K562 (cell line): ENCODE measurements at regions not wholly inside any gene's neighbourhood (a gene's known extent, or its start where the extent isn't known, plus 50 kb on each side); places are given as distances from the start of the nearest gene placed in this dataset.

Source experiments
- ATF7 ChIP-seq: fragments of 450-650 bp; IDR thresholded peaks from 2 replicates; pipeline ENCODE4 v1.7.1; 2014; ENCODE audit warnings: mild to moderate bottlenecking, moderate library complexity
- HOXB6 ChIP-seq: fragments of 250-450 bp; sonication (Bioruptor Pico); IDR thresholded peaks from 2 replicates; pipeline ENCODE4 v1.5.1; 2022; ENCODE audit warnings: mild to moderate bottlenecking, borderline replicate concordance
- PCBP2 ChIP-seq: fragments of 200-400 bp; formaldehyde crosslinking; IDR thresholded peaks from 2 replicates; pipeline ENCODE4 v1.6.1; 2018; ENCODE audit warnings: low read length, low read depth, mild to moderate bottlenecking, moderate library complexity; ENCODE audit not compliant: poor library complexity, severe bottlenecking
- SAFB ChIP-seq: fragments of 200-400 bp; formaldehyde crosslinking; IDR thresholded peaks from 2 replicates; pipeline ENCODE4 v1.6.1; 2017; ENCODE audit warnings: low read depth, low read length, borderline replicate concordance
- SMARCB1 ChIP-seq: IDR thresholded peaks from 2 replicates; pipeline ENCODE4 v1.6.1; 2011; ENCODE audit warnings: improper control_type of control experiment, low read depth; ENCODE audit not compliant: insufficient read length
- SMC3 ChIP-seq: conservative IDR thresholded peaks from 2 replicates; pipeline ENCODE4 v1.6.1; 2011; ENCODE audit warnings: low read depth, low read length, improper control_type of control experiment; ENCODE audit not compliant: insufficient read depth
- TAL1 ChIP-seq: fragments of 450-650 bp; IDR thresholded peaks from 2 replicates; pipeline ENCODE4 v1.6.1; 2016; ENCODE audit warnings: mild to moderate bottlenecking
- ZBTB17 ChIP-seq: fragments of 450-650 bp; formaldehyde crosslinking; IDR thresholded peaks from 2 replicates; pipeline ENCODE4 v1.4.0; 2020; ENCODE audit warnings: mild to moderate bottlenecking
- ZNF23 ChIP-seq: fragments of 250-450 bp; sonication (Bioruptor Pico); IDR thresholded peaks from 2 replicates; pipeline ENCODE4 v1.4.0; 2020; ENCODE audit warnings: mild to moderate bottlenecking
- ZSCAN29 ChIP-seq: fragments of 450-650 bp; IDR thresholded peaks from 2 replicates; pipeline ENCODE4 v1.6.1; 2017
- TF ChIP-seq, protein P1 (sequence below): fragments of 450-650 bp; formaldehyde crosslinking; IDR thresholded peaks from 2 replicates; pipeline ENCODE4 v1.4.0; 2020; ENCODE audit warnings: mild to moderate bottlenecking, moderate library complexity
- TF ChIP-seq, protein P2 (sequence below): fragments of 250-450 bp; sonication (Bioruptor Pico); IDR thresholded peaks from 2 replicates; pipeline ENCODE4 v1.9.0; 2021; ENCODE audit warnings: mild to moderate bottlenecking

DNA sequence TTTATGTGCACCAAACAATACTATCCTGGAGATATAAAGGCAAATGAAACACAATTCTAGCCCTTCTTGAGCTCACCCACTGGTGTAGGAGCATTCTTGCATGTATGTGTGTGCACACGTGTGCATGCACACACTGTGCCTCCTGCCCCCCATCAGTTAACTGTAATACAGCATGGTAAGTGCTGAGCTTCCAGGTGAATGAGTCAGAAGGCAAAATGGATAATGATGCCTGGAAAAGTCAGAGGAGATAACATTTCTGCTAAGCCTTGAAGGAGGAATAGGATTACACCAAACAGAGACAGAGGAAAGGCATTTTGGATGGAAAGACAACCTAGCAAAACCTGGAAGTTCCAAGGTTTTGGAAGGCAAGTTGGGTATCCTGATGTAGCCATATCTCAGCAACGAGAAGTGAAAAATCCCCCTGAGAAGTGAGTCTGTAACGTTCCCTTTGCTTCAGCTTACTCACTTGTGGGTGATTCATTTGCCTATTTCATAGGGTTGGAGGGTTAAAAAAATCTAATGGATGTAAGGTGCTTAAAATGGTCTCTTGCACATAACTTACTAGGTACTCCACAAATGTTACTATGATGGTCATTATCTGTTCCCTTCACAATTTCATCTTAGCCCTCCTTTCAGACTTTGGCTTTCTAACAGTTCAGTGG, 101.4 kb upstream of the STC2 start (continued):
- TF ChIP-seq, protein P1, sequence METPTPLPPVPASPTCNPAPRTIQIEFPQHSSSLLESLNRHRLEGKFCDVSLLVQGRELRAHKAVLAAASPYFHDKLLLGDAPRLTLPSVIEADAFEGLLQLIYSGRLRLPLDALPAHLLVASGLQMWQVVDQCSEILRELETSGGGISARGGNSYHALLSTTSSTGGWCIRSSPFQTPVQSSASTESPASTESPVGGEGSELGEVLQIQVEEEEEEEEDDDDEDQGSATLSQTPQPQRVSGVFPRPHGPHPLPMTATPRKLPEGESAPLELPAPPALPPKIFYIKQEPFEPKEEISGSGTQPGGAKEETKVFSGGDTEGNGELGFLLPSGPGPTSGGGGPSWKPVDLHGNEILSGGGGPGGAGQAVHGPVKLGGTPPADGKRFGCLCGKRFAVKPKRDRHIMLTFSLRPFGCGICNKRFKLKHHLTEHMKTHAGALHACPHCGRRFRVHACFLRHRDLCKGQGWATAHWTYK (CRISPR knock-in tag) = no peak
- TF ChIP-seq ZSCAN29 = no peak
- no peak for TF ChIP-seq HOXB6 (CRISPR knock-in tag)
- TF ChIP-seq SMC3 = no peak
- no peak for TF ChIP-seq ZNF23 (CRISPR knock-in tag)
- TF ChIP-seq, protein P2, sequence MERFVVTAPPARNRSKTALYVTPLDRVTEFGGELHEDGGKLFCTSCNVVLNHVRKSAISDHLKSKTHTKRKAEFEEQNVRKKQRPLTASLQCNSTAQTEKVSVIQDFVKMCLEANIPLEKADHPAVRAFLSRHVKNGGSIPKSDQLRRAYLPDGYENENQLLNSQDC (CRISPR knock-in tag) = no peak
- TF ChIP-seq ZBTB17 (CRISPR knock-in tag) = no peak
- TF ChIP-seq SMARCB1 = no peak
- TF ChIP-seq SAFB = no peak
- no peak for TF ChIP-seq PCBP2
- TF ChIP-seq TAL1 = no peak
- no peak for TF ChIP-seq ATF7
